K562 (cell line): ENCODE measurements at regions not wholly inside any gene's neighbourhood (a gene's known extent, or its start where the extent isn't known, plus 50 kb on each side); places are given as distances from the start of the nearest gene placed in this dataset.

Source experiments
- BRCA1 ChIP-seq, 2 experiments: fragments of 450-650 bp in 1 of 2; sonication (generic) in 1 of 2; formaldehyde crosslinking in 1 of 2; IDR thresholded peaks; 2 replicates each; pipeline versions ENCODE4 v1.5.0 to v1.6.1; 2017 to 2020; ENCODE audit warnings: mild to moderate bottlenecking in 1 of 2, missing genetic modification reagents in 1 of 2
- HNRNPUL1 ChIP-seq: fragments of 200-400 bp; formaldehyde crosslinking; IDR thresholded peaks from 2 replicates; pipeline ENCODE4 v1.6.1; 2017; ENCODE audit warnings: low read length
- KAT8 ChIP-seq: fragments of 450-650 bp; IDR thresholded peaks from 2 replicates; pipeline ENCODE4 v1.6.1; 2016; ENCODE audit warnings: low read depth, mild to moderate bottlenecking
- PHF21A ChIP-seq: fragments of 450-650 bp; IDR thresholded peaks from 2 replicates; pipeline ENCODE4 v1.6.1; 2017; ENCODE audit warnings: low read depth, borderline replicate concordance
- TFAM ChIP-seq: fragments of 250-450 bp; sonication (Bioruptor Pico); conservative IDR thresholded peaks from 2 replicates; pipeline ENCODE4 v1.5.0; 2021; ENCODE audit warnings: mild to moderate bottlenecking, moderate library complexity
- TGIF2 ChIP-seq: sonication (generic); formaldehyde crosslinking; IDR thresholded peaks from 2 replicates; pipeline ENCODE4 v1.8.1; 2022; ENCODE audit warnings: mild to moderate bottlenecking, missing genetic modification reagents, moderate library complexity
- ZNF212 ChIP-seq: fragments of 450-650 bp; formaldehyde crosslinking; IDR thresholded peaks from 2 replicates; pipeline ENCODE4 v1.4.0; 2020; ENCODE audit warnings: mild to moderate bottlenecking
- TF ChIP-seq, protein P1 (sequence below), 2 experiments: fragments of 450-650 bp in 1 of 2; IDR thresholded peaks; 2 replicates each; pipeline ENCODE4 v1.6.1; 2011 to 2017; ENCODE audit warnings: low read depth in 2 of 2, antibody characterized with exemption in 1 of 2, borderline replicate concordance in 1 of 2, low read length in 1 of 2, mild to moderate bottlenecking in 1 of 2, mixed read lengths in 1 of 2; ENCODE audit not compliant: control insufficient read depth in 1 of 2
- TF ChIP-seq, protein P2 (sequence below): sonication (generic); formaldehyde crosslinking; IDR thresholded peaks from 2 replicates; pipeline ENCODE4 v1.8.1; 2023; ENCODE audit warnings: mild to moderate bottlenecking, missing genetic modification reagents
- TF ChIP-seq, protein P3 (sequence below): sonication (generic); formaldehyde crosslinking; IDR thresholded peaks from 2 replicates; pipeline ENCODE4 v1.8.1; 2022; ENCODE audit warnings: missing genetic modification reagents
- TF ChIP-seq, protein P4 (sequence below): fragments of 250-450 bp; sonication (Bioruptor Pico); IDR thresholded peaks from 2 replicates; pipeline ENCODE4 v1.4.0; 2020
- TF ChIP-seq, protein P5 (sequence below): fragments of 450-650 bp; IDR thresholded peaks from 2 replicates; pipeline ENCODE4 v1.6.1; 2014; ENCODE audit warnings: low read depth, mild to moderate bottlenecking, moderate library complexity, borderline replicate concordance

DNA sequence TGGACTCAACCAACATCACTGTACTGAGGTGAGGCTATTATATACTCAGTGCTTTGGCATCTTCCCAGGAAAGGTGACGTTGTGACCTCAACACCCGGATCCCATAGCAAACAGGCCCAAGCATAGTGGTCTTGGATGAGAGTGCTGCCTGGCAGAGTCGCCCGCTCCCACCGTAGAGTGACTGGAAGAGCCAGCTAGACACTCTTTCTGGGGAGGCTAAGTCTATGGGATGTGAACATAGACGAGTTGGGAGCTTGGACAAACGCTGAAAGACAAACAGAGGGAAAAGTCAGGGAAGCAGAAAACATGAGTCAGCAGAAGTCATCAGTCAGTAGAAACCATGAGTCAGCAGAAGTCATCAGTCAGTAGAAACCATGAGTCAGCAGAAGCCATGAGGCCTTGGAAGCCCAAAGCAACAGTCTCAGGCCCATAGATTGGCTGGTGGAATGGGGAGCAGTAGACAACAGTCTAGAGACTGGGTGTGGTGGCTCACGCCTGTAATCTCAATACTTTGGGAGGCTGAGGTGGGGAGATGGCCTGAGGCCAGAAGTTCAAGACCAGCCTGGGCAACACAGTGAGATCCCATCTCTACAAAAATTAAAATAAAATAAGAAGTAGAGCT lies 66.4 kb upstream of the MAP1LC3B2 start (continued):
- TF ChIP-seq, protein P1, sequence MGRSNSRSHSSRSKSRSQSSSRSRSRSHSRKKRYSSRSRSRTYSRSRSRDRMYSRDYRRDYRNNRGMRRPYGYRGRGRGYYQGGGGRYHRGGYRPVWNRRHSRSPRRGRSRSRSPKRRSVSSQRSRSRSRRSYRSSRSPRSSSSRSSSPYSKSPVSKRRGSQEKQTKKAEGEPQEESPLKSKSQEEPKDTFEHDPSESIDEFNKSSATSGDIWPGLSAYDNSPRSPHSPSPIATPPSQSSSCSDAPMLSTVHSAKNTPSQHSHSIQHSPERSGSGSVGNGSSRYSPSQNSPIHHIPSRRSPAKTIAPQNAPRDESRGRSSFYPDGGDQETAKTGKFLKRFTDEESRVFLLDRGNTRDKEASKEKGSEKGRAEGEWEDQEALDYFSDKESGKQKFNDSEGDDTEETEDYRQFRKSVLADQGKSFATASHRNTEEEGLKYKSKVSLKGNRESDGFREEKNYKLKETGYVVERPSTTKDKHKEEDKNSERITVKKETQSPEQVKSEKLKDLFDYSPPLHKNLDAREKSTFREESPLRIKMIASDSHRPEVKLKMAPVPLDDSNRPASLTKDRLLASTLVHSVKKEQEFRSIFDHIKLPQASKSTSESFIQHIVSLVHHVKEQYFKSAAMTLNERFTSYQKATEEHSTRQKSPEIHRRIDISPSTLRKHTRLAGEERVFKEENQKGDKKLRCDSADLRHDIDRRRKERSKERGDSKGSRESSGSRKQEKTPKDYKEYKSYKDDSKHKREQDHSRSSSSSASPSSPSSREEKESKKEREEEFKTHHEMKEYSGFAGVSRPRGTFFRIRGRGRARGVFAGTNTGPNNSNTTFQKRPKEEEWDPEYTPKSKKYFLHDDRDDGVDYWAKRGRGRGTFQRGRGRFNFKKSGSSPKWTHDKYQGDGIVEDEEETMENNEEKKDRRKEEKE (IDR thresholded peaks at IDR 0.05; ENCODE audit: borderline replicate concordance in 1 of 2, control insufficient read depth in 1 of 2, low read depth in 2 of 2, low read length in 1 of 2) = no peak
- TF ChIP-seq, protein P2, sequence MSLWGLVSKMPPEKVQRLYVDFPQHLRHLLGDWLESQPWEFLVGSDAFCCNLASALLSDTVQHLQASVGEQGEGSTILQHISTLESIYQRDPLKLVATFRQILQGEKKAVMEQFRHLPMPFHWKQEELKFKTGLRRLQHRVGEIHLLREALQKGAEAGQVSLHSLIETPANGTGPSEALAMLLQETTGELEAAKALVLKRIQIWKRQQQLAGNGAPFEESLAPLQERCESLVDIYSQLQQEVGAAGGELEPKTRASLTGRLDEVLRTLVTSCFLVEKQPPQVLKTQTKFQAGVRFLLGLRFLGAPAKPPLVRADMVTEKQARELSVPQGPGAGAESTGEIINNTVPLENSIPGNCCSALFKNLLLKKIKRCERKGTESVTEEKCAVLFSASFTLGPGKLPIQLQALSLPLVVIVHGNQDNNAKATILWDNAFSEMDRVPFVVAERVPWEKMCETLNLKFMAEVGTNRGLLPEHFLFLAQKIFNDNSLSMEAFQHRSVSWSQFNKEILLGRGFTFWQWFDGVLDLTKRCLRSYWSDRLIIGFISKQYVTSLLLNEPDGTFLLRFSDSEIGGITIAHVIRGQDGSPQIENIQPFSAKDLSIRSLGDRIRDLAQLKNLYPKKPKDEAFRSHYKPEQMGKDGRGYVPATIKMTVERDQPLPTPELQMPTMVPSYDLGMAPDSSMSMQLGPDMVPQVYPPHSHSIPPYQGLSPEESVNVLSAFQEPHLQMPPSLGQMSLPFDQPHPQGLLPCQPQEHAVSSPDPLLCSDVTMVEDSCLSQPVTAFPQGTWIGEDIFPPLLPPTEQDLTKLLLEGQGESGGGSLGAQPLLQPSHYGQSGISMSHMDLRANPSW (CRISPR knock-in tag) = no peak
- TF ChIP-seq, protein P3, sequence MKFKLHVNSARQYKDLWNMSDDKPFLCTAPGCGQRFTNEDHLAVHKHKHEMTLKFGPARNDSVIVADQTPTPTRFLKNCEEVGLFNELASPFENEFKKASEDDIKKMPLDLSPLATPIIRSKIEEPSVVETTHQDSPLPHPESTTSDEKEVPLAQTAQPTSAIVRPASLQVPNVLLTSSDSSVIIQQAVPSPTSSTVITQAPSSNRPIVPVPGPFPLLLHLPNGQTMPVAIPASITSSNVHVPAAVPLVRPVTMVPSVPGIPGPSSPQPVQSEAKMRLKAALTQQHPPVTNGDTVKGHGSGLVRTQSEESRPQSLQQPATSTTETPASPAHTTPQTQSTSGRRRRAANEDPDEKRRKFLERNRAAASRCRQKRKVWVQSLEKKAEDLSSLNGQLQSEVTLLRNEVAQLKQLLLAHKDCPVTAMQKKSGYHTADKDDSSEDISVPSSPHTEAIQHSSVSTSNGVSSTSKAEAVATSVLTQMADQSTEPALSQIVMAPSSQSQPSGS = no peak
- TF ChIP-seq, protein P4, sequence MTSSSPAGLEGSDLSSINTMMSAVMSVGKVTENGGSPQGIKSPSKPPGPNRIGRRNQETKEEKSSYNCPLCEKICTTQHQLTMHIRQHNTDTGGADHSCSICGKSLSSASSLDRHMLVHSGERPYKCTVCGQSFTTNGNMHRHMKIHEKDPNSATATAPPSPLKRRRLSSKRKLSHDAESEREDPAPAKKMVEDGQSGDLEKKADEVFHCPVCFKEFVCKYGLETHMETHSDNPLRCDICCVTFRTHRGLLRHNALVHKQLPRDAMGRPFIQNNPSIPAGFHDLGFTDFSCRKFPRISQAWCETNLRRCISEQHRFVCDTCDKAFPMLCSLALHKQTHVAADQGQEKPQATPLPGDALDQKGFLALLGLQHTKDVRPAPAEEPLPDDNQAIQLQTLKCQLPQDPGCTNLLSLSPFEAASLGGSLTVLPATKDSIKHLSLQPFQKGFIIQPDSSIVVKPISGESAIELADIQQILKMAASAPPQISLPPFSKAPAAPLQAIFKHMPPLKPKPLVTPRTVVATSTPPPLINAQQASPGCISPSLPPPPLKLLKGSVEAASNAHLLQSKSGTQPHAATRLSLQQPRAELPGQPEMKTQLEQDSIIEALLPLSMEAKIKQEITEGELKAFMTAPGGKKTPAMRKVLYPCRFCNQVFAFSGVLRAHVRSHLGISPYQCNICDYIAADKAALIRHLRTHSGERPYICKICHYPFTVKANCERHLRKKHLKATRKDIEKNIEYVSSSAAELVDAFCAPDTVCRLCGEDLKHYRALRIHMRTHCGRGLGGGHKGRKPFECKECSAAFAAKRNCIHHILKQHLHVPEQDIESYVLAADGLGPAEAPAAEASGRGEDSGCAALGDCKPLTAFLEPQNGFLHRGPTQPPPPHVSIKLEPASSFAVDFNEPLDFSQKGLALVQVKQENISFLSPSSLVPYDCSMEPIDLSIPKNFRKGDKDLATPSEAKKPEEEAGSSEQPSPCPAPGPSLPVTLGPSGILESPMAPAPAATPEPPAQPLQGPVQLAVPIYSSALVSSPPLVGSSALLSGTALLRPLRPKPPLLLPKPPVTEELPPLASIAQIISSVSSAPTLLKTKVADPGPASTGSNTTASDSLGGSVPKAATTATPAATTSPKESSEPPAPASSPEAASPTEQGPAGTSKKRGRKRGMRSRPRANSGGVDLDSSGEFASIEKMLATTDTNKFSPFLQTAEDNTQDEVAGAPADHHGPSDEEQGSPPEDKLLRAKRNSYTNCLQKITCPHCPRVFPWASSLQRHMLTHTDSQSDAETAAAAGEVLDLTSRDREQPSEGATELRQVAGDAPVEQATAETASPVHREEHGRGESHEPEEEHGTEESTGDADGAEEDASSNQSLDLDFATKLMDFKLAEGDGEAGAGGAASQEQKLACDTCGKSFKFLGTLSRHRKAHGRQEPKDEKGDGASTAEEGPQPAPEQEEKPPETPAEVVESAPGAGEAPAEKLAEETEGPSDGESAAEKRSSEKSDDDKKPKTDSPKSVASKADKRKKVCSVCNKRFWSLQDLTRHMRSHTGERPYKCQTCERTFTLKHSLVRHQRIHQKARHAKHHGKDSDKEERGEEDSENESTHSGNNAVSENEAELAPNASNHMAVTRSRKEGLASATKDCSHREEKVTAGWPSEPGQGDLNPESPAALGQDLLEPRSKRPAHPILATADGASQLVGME (CRISPR knock-in tag) = no peak
- TF ChIP-seq KAT8 (no peak), PHF21A (peak; percentile 87), BRCA1 (IDR thresholded peaks at IDR 0.05) (no peak), BRCA1 (CRISPR knock-in tag; IDR thresholded peaks at IDR 0.05) (no peak), TFAM (CRISPR knock-in tag) (no peak), TGIF2 (CRISPR knock-in tag) (no peak), ZNF212 (CRISPR knock-in tag) (no peak), HNRNPUL1 (no peak)
- TF ChIP-seq, protein P5, sequence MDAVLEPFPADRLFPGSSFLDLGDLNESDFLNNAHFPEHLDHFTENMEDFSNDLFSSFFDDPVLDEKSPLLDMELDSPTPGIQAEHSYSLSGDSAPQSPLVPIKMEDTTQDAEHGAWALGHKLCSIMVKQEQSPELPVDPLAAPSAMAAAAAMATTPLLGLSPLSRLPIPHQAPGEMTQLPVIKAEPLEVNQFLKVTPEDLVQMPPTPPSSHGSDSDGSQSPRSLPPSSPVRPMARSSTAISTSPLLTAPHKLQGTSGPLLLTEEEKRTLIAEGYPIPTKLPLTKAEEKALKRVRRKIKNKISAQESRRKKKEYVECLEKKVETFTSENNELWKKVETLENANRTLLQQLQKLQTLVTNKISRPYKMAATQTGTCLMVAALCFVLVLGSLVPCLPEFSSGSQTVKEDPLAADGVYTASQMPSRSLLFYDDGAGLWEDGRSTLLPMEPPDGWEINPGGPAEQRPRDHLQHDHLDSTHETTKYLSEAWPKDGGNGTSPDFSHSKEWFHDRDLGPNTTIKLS = peak; percentile 48; the same call in 1 of the 2 replicates
